Small intestine (tissue), 7 donors: ENCODE measurements at regions not wholly inside any gene's neighbourhood (a gene's known extent, or its start where the extent isn't known, plus 50 kb on each side); places are given as distances from the start of the nearest gene placed in this dataset.
"Not testable (repeated sequence)": the region's sequence is repeated elsewhere in the genome, so short reads cannot be mapped to it uniquely, and the experiment has no call there.

Experiments
- DNase-seq, 2 donors: peaks; one replicate each; pipeline versions ENCODE4 v3.0.0 to v3.0.0-alpha.2; 2013
- FAIRE-seq: peaks from 2 replicates; lab custom pipeline; 2012; peaks lifted over from hg19 to GRCh38; lab: Jason Lieb, UNC
- H3K27ac ChIP-seq, 3 donors: one replicate each; pipeline ENCODE4 v1.5.1; 2013; ENCODE audit warnings: low read length in 2 of 3, mild to moderate bottlenecking in 2 of 3, control low read depth in 1 of 3, inconsistent platforms in 1 of 3, low read depth in 1 of 3, moderate library complexity in 1 of 3
- H3K27me3 ChIP-seq, 3 donors: one replicate each; pipeline ENCODE4 v1.6.1; 2013; ENCODE audit warnings: low read length in 3 of 3, inconsistent platforms in 1 of 3; ENCODE audit not compliant: control insufficient read depth in 3 of 3, insufficient read depth in 3 of 3
- H3K36me3 ChIP-seq, 3 donors: one replicate each; pipeline ENCODE4 v1.6.1; 2013; ENCODE audit warnings: low read length in 3 of 3, inconsistent platforms in 1 of 3, low read depth in 1 of 3, mild to moderate bottlenecking in 1 of 3, moderate library complexity in 1 of 3; ENCODE audit not compliant: control insufficient read depth in 3 of 3, insufficient read depth in 2 of 3
- H3K4me1 ChIP-seq, 3 donors: one replicate each; pipeline ENCODE4 v1.6.1; 2013; ENCODE audit warnings: low read length in 2 of 3, inconsistent platforms in 1 of 3, low read depth in 1 of 3, mild to moderate bottlenecking in 1 of 3, moderate library complexity in 1 of 3; ENCODE audit not compliant: control insufficient read depth in 3 of 3, insufficient read depth in 2 of 3
- H3K4me3 ChIP-seq, 3 donors: one replicate each; pipeline ENCODE4 v1.5.1; 2013; ENCODE audit warnings: low read length in 3 of 3, control low read depth in 1 of 3, inconsistent platforms in 1 of 3, low read depth in 1 of 3, mild to moderate bottlenecking in 1 of 3, moderate library complexity in 1 of 3
- H3K9me3 ChIP-seq, 2 donors: one replicate each; pipeline ENCODE4 v1.6.1; 2013; ENCODE audit warnings: low read depth in 1 of 2, low read length in 1 of 2; ENCODE audit not compliant: control insufficient read depth in 2 of 2, insufficient read depth in 1 of 2
- WGBS, 3 donors: extraction: QIAGEN DNeasy Blood & Tissue Kit; methylation state at CpG; one replicate each; pipeline ENCODE4 v1.1.7; 2013; 5-methylcytosine and 5-hydroxymethylcytosine counted together
- donor health status: healthy with polysubstance abuse.
- donor health status: control.
- donor health status: control.
- donor health status: Bipolar disorder and iron deficiency.
- donor health status: healthy.

DNA sequence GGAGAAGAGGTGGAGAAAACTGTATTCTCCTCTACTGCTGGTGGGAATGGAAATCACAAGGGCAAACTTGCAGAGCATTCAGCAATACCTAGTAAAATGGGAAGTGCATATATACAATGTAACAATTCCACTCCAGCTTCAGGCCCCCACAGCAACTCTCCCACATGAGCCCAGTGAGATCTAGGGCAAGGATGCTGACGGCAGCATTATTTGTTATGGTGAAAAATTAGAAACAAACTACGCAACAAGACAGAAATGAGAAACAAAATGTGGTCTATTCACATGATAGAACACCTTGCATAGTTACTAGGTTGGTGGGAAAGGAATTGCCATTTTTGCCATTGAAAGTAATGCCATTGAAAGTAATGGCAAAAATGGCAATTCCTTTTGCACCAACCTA lies 98.9 kb upstream of the SRSF6 start:
- Histone ChIP-seq H3K27ac (no peak overlapping the region), H3K36me3 (no peaks in the 10 kb centered on the region), H3K4me1 (no peaks in the 10 kb centered on the region), H3K27me3 (no peaks in the 10 kb centered on the region), H3K9me3 (no peaks in the 10 kb centered on the region), H3K4me3 (no peak overlapping the region)
- DNase-seq (no peak), FAIRE-seq (no peak)
- WGBS, 3 donors, result 91 to 97% (median 93%) methylated on average over 2 of the region's 2 CpGs

DNA sequence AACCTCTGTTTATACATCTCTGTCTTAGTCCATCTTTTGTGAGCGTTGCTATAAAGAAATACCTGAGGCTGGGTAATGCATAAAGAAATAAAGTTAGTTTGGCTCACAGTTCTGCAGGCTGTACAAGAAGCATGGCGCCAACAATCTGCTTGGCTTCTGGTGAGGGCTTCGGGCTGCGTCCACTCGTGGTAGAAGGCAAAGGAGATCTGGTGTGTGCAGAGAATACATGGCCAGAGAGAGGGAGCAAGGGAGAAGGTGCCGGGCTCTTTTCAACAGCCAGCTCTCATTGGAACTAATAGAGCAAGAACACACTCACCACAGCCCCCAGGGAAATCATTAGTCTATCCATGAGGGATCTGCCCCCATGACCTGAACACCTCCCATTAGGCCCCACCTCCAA lies 100.3 kb upstream of the SRSF6 start:
- H3K36me3 ChIP-seq, result no peaks in the 10 kb centered on the region
- H3K4me1 ChIP-seq, result no peaks in the 10 kb centered on the region
- WGBS, 3 donors, result 80 to 85% (median 85%) methylated on average over 6 of the region's 6 CpGs
- FAIRE-seq, result no peak
- no peak overlapping the region for H3K4me3 ChIP-seq
- no peaks in the 10 kb centered on the region for H3K9me3 ChIP-seq
- no peaks in the 10 kb centered on the region for H3K27me3 ChIP-seq
- H3K27ac ChIP-seq, result no peak overlapping the region
- DNase-seq, result no peak

DNA sequence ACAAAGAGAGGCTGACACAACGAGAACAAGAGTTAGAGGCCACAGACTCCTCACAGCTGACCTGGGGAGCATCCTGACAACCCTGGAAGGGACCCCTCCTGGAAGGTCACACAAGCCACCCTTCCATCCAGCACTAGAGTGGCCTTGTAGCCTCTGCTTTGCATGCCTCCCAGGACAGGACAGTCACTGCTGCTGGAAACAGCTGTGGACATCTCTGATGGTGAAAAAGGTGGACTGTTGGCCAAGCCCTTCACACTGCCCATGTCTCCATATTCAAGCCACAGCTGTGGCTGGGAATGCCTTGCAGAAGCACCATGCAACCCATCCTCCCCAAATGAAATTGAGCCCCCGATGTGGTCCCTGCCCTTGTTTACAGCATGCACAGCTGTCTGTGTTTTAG lies 102.1 kb upstream of the SRSF6 start:
- WGBS, 3 donors, result 39 to 57% (median 50%) methylated on average over 2 of the region's 2 CpGs
- Histone ChIP-seq H3K9me3 (no peaks in the 10 kb centered on the region), H3K27me3 (no peaks in the 10 kb centered on the region), H3K27ac (no peak overlapping the region), H3K4me1 (no peaks in the 10 kb centered on the region), H3K36me3 (no peaks in the 10 kb centered on the region), H3K4me3 (no peak overlapping the region)
- DNase-seq (no peak), FAIRE-seq (no peak)

DNA sequence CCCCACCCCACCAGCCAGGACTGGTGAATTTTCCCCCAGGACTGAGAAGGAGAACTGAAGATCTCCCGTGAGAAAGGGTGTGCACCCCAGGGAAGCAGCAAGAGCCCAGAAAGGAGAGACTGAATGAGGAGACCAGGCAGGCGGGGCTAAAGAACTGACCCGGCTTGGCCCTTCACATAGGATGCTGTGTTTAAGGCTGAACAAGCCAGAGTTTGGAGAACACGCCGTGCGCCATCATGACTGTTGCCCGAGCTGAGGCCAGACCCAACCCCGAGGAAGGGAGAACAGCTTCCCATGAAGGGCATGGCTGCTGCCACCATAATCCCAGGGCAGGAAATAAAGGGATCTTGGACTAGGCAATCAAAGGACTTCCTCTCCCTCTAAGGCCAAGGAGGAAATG lies 104.7 kb upstream of the SRSF6 start:
- 85 to 95% (median 94%) methylated on average over 8 of the region's 8 CpGs for WGBS, 3 donors
- no peak overlapping the region for H3K27ac ChIP-seq
- peaks cover 0 to 4% (median 0%) of the 10 kb centered on the region in 3 donors for H3K27me3 ChIP-seq
- H3K36me3 ChIP-seq, result no peaks in the 10 kb centered on the region
- no peaks in the 10 kb centered on the region for H3K4me1 ChIP-seq
- DNase-seq (no peak), FAIRE-seq (no peak)
- no peak overlapping the region for H3K4me3 ChIP-seq
- H3K9me3 ChIP-seq, result no peaks in the 10 kb centered on the region

DNA sequence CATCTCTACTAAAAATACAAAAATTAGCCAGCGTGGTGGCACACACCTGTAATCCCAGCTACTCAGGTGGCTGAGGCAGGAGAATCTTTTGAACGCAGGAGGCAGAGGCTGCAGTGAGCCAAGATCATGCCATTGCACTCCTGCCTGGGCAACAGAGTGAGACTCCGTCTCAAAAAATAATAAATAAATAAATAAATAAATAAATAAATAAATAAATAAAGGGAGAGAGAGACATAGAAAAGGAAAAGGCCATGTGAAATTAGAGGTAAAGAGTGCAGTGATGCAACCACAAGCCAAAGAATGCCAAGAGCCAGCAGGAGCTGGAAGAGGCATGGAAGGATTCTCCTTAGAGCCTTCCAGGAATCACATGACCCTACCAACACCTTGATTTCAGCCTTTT lies 107.0 kb upstream of the SRSF6 start:
- WGBS, 3 donors, result 91 to 96% (median 92%) methylated on average over 3 of the region's 3 CpGs
- not testable (repeated sequence) for H3K36me3 ChIP-seq, FAIRE-seq, DNase-seq, H3K4me3 ChIP-seq, H3K27me3 ChIP-seq, H3K9me3 ChIP-seq, H3K4me1 ChIP-seq, H3K27ac ChIP-seq

DNA sequence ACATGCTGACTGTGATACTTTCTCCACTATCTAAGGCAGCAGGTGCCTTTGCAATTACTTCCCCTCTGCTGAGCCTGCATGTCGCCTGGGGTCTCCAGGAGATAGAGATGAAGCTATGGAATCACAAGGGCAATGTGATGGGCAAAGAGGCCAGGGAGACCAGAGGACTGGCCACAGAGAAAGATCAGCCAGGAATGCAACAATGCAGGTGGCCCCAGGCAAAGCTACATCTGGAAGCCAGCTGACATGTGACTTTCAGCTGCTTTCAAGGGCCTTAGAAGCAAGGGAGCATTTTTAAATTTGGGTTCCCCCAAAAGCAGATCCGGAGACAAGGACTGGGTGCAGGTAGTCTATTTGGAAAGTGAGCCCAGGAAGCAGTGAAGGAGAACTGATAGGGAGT lies 107.9 kb upstream of the SRSF6 start:
- 50 to 81% (median 76%) methylated on average over 2 of the region's 2 CpGs for WGBS, 3 donors

DNA sequence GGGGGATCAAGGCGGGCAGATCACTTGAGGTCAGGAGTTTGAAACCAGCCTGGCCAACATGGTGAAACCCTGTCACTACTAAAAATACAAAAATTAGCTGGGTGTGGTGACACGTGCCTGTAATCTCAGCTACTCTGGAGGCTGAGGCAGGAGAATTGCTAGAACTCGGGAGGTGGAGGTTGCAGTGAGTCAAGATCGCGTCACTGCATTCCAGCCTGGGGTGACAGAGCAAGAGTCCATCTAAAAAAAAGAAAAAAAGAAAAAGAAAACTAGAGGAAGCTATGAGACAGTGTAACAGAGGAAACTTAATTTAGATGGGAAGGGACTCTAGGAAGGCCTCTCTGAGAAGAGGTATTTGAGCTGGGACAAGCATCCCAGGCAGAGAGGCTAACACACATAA lies 109.9 kb upstream of the SRSF6 start:
- not testable (repeated sequence) for H3K36me3 ChIP-seq, H3K27me3 ChIP-seq, FAIRE-seq, H3K9me3 ChIP-seq, H3K4me1 ChIP-seq, DNase-seq, H3K4me3 ChIP-seq, H3K27ac ChIP-seq
- WGBS, 3 donors, result 74 to 79% (median 77%) methylated on average over 5 of the region's 5 CpGs

More for the DNA sequence above, 107.9 kb upstream of the SRSF6 start:
- Histone ChIP-seq H3K36me3 (no peaks in the 10 kb centered on the region), H3K4me3 (no peak overlapping the region), H3K27ac (no peak overlapping the region), H3K27me3 (peaks cover 0 to 6% (median 0%) of the 10 kb centered on the region in 3 donors), H3K9me3 (no peaks in the 10 kb centered on the region), H3K4me1 (no peaks in the 10 kb centered on the region)
- FAIRE-seq, result no peak
- DNase-seq, result no peak

DNA sequence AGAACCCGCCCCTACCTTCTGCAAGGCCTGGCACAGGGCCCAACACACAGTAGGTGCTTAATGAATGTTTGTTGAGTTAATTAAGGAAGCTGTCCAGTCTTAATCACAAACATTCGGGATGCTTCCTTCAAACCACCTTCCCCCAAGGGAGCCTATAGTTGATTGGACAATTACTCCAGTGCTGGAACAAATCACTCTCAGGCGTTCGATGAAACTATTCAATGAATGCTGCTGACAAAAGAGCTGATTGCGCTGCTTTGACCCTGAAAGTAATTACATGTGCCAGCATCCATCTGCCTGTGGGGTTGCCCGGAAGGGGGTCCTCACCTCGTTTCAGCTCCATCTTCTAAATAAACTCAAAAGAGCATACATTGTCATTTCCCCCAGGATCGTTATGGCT lies 112.0 kb upstream of the SRSF6 start:
- Histone ChIP-seq H3K27me3 (peaks cover 0 to 6% (median 0%) of the 10 kb centered on the region in 3 donors), H3K4me1 (no peaks in the 10 kb centered on the region), H3K27ac (no peak overlapping the region), H3K9me3 (peaks cover 0 to 6% of the 10 kb centered on the region in 2 donors), H3K4me3 (no peak overlapping the region), H3K36me3 (no peaks in the 10 kb centered on the region)
- no peak for DNase-seq
- 67 to 69% (median 68%) methylated on average over 8 of the region's 8 CpGs for WGBS, 3 donors
- FAIRE-seq, result no peak

DNA sequence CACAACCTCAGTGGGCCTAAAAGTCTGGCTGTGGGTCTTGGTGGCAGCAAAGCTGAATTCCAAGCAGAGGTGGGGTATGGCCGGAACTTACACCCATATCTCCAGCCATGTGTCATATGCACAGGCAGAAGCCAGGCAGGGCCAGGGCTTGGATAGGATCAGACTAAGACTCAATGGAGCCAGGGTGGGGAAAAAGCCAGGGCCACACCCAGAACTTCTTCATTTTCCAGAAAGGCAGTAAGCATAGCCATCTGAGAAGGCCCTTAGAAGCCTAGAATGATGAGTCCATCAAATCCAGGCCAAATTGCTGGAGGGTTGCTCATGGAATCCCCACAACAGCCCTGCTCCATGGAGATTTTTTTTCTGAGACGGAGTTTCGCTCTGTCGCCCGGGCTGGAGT lies 116.2 kb upstream of the SRSF6 start:
- Histone ChIP-seq H3K4me3 (no peak overlapping the region), H3K4me1 (no peaks in the 10 kb centered on the region), H3K27me3 (peaks cover 0 to 2% (median 0%) of the 10 kb centered on the region in 3 donors), H3K36me3 (no peaks in the 10 kb centered on the region), H3K9me3 (peaks cover 0 to 6% of the 10 kb centered on the region in 2 donors), H3K27ac (no peak overlapping the region)
- 83 to 86% (median 83%) methylated on average over 5 of the region's 5 CpGs for WGBS, 3 donors
- FAIRE-seq (no peak), DNase-seq (no peak)
